Activated naive CD4-positive, alpha-beta T cell treated with Interleukin-2 at 50 U/mL for 16 hours (primary cell): ENCODE measurements at regions not wholly inside any gene's neighbourhood (a gene's known extent, or its start where the extent isn't known, plus 50 kb on each side); places are given as distances from the start of the nearest gene placed in this dataset.

Source experiments
- DNase-seq: peaks from one replicate; pipeline ENCODE4 v3.0.0-alpha.2; 2020

DNA sequence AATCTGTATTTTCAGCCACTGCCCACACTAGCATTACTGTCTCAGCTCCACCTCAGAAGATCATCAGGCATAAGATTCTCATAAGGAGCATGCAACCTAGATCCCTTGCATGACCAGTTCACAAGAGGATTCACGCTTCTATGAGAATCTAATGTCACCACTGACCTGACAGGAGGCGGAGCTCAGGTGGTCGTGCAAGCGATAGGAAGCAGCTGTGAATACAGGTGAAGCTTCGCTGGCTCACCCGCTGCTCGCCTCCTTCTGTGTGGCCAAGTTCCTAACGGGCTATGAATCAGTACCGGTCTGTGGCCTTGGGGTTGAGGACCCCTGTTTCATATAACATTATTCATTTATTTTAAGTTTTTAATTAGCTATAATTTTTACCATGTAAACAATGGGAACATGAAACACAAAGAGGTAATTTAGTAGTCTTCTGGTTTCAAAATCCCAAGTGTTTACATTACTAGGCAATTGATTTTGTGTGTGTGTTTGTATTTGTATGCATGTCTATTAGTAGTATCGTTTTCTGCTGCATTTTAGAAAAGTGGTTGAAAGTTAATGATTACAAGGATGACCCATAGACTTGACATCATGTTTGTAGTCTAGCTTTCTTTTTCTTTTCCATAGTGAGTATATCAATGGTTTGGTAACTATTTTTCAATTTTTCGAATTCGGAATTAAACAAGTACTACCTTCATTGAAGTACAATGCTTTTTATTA lies 159.4 kb downstream of the TENT4A start:
- DNase-seq, result no peak

DNA sequence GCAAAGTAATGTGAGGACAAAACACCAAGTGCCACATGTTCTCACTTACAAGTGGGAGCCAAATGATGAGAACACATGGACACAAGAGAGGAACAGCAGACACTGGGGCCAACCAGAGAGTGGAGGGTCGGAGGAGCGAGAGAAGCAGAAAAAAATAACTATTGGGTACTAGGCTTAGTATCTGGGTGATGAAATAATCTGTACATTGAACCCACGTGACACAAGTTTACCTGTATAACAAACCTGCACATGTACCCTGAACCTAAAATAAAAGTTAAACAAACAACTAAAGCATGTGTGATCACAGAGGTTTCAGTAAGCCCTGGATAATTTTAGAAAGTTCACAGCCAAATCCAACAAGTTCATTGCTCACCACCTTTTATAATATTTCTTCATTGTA lies 160.1 kb downstream of the TENT4A start:
- DNase-seq, result no peak

DNA sequence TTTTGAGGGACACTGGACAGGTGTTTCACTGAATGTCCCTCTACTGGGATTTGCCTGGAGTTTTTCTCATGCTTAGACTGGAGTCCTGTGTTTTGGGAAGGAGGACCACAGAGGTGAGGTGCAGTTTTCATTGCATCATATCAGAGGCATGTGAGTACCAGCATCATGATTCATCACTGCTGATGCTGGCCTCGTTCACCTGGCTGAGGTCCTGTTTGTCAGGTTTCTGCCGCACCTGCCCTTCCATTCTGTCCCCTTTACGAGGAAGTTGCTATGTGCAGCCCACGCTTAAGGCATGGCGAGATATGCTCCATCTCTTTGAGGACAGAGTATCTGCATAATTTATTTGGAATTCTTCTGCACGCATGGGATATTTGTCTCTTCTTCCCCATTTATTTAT lies 162.1 kb downstream of the TENT4A start:
- DNase-seq, result no peak

DNA sequence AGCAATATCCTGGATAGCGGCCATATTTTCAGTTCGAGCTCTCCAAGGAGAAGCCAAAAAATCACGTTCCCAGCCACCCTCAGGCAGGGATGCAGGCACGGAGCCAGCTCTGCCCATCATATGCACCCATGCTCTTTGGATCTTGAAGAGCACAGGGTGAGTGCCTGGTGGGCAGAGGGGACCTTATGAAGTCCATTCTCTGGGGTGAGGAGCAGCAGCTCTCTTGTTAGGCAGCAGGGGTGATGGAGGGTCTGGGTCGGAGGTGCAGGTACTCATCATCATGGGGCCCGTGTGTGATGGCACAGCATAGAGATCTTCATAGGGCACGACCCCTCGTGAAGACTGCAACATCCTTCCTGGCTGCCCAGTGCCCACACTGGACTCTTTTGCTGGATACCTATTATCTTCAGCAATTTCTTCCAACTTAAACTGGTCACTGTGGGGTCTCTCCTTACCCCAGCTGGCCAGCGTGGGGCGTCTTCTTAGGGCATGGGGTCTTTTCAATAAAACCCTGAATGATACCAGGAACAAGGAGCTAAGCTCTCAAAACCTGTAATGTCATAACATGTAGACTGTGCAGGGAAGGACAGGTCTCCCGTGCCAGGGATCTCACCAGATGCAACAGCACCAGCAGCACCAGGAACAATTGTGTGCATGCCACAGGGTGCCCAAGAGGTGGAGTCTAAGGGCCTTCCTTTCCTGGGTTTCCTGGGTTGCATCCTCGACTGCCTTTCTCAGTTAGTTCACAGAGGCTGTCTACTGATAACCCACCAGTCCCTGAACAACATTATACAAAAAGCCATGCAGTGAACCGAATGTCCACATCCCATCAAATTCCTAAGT lies 165.0 kb downstream of the TENT4A start:
- DNase-seq, result no peak

DNA sequence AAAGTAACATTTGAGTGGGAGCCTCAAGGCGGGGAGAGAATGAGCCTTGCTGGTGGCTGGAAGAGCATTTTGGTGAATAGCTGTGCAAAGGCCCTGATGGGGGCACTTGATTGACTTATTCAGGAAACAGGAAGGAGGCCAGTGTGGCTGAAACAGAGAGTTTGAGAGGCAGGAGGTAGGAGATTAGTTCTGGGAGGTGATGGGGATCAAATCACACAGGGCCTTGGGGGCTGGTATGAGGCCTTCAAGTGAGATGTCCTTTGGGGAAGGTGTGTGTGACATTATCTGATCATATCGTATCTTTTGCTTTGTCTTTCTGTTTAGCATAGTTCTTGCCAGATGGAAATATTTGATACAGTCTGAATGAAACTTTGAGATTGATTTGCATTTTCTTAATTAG lies 172.3 kb downstream of the TENT4A start:
- no peak for DNase-seq

DNA sequence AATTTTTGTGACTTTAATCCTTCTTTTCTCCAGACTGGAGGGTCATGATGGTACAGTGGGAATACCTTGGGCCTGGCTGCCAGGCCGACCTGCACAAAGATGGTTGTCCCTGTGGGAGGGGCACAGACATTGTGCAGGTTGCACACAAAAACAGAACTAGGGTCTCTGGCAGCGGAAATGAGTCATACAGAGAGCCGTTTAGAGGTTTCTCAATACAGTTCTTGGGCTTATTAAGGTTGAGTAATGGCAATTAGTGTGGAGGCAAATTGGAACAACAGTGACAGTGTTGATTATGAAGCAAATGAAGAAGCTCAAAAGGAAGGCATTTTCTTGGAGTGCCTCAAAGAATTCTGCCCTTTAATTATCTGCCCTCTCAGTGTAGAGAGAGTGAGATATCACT lies 173.6 kb downstream of the TENT4A start:
- no peak for DNase-seq

DNA sequence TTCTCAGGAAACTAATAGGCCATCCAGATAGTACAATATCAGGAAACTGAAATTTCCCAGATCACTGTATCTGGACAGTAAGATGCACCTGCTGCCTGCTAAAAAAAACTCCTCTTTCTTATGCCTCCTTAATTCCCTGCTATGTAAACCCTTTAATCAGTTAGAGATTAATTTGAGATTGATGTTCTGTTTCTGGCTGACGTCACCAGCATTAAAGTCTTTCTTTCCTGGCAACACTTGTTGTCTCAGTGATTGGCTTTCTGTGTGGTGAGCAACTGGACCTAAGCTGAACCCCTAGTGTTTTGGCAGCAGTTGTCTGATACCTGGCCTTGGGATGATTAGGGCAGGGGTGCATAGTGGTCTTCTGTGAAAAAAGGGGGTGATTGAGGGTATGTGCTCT lies 175.8 kb downstream of the TENT4A start:
- DNase-seq, result no peak

DNA sequence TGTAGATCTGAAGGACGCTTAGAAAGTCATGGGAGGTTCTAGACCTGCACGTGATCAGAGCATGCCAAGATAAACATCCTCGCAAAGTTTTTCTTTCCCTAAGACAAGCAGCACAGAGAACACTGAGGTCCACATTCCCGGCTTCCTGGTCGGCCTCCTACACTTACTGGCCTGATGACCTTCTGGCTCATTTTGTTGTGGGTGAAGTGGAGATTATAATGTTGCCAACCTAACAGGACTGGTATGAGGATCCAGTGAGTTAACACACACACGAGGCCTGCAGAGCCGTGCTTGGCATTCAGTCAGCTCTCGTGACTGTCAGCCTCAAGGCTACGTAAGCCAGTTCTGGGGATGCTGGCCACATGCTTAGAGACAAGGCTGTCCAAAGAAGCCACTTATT lies 186.0 kb downstream of the TENT4A start:
- no peak for DNase-seq

DNA sequence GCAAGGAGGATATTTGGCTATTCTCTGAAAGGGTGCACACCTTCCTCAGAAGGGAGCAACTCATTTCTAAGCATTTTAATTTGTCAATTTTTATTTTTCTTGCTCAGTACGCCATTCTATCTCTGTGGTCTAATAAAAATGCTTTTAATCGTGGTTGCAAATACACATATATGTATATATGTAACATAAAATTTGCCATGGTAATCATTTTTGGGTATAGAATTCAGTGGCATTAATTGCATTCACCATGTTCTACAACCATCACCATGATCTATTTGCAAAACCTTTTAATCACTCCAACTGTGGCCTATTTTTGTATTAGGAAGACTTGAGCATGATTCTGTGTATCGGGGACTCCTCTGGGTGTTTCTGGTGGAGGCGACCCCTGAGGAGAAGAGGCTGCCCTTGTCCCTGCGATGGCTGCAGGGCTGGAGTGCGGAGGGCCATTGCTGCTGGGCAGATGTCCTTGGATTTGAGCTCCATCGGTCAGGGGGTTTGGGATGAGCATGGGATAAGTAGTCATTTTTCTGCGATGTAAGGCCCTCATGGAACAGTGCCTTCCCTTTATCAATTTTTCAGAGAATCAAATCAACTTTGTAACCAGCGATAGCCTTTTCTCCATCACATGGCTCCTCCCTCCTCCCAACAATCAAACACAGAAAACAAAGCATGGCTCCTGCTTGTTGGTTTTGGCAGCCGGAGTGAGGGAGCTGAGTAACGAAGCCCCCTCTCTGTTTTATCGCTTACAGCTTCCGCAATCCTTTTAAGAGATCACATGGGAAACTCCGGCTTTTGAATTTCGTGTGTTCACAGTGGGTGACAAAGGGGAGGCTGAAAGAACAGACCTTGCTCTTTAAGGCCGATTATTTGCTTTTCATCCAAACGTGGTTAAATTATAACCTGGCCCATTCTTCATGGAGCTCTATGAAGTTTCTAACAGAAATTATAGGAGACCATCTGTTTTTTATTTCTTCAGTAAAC lies 187.3 kb downstream of the TENT4A start:
- DNase-seq, result no peak

DNA sequence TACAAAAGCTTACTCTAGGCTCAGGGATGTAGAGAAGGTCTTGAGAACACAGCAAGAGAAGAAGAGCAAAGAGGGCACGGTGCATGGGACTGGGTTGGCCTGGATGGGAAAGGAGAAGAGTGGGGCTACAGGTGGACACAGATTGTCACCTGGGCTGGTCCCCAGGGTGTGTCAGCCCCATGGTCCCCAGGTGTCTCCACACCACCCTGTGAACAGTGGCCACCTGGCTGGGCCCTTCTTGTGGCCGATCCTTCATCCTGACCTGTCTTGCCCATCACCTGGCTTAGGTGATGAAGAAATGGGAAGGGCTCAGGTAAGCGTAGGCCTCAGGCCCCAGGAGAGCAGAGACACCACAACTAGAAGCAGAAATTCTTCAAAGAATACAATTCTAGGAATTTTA lies 188.9 kb downstream of the TENT4A start:
- no peak for DNase-seq

DNA sequence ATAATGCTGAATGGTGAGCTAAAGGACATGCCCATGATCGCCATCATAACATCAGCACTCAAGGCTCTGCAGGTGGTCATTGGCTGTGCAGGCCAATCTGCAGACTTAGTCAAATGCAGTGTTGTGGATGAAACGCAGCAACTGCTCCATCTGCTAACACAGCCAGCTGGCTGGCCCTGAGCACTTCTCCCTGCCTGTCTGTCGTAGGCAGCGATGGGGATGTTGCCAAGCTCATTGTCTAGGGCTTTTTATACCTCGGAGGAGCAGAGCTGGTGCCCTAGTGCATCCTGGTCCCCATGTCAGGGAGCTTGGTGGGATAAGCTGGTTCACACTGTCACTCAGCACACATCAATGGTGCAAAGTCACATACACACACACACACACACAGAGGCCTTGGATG lies 189.4 kb downstream of the TENT4A start:
- no peak for DNase-seq

DNA sequence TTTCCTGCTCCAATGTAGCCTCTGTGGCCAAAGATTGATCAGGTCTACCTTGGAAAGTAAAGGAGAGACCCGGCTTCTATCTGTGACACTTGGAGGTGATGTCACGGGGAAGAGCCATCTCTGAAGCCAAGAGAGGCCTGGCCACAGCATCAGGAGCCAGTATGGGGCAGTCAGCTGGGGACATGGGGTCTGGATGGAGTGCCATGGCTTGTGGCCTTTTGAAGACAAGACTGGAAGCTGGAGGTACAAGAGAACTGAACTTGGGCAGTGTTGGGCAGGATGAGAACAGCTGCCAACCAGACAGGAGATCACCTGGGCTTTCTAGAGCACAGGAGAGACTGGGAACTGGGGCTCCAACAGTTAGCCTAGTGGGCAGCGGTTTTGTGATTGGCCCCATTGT lies 190.7 kb downstream of the TENT4A start:
- DNase-seq, result no peak

DNA sequence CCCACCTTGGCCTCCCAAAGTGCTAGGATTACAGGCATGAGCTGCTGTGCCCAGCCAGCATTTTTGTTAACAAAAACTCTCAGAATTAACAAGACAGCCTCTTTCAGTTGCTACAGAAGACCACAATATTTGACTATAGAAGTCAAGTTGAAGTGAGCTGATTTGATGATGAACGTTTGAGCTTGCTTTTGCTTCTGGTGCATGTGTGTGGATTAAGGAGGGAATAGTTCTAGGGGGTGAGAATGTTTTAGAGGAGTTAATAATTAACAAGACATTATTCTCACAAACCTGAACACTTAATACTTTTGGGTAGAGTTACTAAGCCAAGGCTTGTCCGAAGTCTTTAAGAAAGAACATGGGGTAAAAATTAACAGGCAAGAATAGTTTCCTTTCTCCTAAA lies 191.6 kb downstream of the TENT4A start:
- DNase-seq, result no peak

DNA sequence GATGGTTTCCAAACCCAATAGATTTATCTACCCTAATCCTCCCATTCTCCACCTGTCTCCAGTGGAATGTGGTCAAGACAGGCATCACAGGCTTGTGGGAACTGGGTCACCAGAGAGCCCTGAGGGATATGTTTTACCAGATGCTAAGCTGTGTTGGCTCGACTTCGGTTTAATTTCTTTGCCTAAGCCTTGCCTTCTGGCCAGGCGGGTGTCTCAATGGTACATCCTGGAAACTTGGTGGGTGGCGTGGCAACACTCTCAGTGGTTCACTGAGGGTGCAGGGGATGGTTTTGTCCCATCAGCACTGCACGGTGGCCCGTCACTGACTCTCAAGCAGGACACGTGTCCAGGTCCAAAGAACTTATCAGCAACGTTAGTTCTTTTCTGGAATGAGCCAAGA lies 192.2 kb downstream of the TENT4A start:
- no peak for DNase-seq

DNA sequence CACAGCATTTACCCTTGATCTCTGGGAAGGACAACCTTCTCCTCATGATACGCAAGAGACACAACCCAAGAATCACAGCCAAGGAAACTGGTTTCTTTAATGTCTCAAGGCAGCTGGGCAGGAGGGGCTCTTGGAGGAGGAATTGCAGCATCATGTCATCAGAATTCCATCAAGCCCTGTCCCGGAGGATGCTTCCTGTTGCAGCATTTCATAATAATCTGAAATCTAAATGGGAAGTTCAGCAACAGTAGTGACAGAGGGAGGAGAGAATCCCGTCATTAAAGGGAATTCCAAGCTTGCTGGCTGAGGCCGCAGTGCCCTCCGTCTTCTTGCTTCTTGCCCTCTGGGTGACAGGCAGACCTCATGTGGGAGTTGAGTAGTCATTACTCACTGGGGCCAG lies 192.7 kb downstream of the TENT4A start:
- DNase-seq, result no peak

DNA sequence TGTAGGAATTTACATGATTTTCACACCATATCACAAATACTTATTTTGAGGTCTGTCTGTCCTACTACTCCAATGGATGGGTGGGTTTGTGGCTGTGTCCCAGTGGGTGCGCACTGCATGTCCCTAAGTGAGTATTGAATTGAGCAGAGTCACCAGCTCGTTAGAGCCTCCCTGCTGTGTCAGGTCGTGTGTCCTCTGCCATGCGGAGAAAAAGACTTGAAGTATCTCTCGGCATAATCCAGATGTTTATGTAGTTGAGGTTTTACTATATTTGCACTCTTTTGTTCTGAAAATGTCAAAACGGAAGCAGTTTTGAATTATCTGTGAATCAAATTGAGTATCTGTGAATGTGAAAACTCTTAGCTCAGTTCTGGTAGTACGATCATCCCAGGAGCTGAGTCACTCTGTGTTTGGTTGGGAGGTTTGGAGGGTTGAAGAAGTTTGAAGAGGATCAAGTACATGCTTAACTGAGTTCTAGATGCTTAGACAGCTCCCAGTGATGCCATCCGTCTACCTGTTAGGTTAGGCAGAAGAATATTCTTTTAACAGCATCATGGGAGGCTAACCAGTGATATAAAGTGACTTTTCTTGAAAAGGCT lies 194.2 kb downstream of the TENT4A start:
- DNase-seq, result no peak

DNA sequence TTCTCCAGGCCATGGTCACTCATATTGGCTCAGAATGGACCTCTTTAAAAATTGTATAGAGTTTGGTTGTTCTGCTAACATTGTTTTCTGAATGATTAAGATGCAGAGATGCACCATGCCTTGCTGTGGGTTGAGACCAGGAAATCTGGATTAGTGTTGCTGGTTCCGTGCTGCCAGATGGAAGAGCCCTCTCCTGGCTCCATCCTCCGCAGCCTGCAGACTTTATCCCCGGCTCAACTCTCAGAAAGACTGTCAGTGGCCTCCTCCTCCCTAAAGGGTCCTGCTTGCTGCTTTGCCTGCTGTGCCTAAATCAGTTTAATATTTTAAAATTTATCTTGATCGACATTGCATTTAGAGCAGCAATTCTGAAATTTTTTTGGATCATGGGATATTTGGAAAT lies 196.7 kb downstream of the TENT4A start:
- no peak for DNase-seq

DNA sequence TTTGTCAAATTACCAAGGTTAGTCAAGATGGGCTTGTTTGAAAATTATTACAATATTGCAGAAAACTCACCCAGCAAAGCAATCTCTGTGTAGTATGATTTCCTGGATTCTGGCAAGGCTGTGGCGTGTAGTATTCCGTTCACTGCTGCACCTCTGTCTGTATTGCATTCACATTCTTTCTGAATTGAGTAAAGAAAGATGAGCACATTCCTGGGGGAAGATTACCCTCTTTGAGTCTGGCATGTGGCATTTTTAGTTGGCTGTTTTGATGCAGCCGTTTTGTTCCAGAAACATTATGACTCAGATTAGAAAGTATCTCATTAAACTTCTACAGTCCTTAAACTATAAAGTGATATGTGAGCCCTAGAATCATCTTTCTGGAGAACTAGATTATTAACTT lies 197.7 kb downstream of the TENT4A start:
- DNase-seq, result no peak

DNA sequence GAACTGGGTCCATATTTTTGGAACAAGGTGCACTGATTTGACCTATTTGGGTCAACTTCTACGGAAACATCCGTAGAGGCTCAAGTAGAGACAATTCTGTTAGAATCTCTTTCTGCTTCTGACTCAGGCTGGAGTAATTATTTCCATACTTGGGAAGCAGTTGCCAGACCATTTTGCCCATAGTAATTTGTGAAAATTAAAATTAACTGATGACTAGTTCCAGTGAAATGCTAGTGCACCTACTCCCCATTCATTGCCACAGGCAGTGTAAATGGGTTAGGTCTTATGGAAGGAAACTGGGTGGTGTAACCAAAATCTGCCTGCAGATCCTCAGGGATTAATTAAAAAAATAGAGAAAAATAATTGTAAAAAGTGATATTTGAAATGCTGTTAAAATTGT lies 201.1 kb downstream of the TENT4A start:
- no peak for DNase-seq

DNA sequence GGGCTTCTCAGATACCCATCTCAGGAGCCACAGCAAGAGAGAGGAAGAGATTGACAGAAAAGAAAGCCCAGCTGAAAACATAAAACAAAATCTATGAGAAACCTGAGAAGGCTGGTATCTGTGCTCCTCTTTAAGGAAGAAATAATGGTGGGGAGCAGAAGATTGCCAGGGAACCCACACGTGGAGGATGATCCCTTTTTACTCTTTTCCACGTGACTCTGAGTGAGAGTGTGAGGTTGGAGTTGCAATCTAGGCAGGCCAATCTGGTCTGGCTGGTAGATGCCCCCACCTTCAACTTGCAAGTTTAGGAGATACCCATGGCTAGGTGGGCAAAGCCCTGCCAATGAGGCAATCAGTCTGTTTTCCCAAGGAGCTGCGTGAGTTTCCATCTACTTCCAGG lies 202.3 kb downstream of the TENT4A start:
- no peak for DNase-seq

DNA sequence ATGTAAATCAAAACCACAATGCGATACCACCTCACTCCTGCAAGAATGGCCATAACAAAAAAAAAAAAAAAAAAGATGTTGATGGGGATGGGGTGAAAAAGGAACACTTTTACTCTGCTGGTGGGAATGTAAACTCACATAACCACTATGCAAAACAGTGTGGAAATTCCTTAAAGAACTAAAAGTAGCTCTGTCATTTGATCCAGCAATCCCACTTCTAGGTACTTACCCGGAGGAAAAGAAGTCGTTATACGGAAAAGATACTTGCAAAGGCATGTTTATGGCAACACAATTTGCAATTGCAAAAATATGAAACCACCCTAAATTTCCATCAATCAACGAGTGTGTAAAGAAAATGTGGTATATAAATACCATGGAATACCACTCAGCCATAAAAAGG lies 205.0 kb downstream of the TENT4A start:
- DNase-seq, result no peak

DNA sequence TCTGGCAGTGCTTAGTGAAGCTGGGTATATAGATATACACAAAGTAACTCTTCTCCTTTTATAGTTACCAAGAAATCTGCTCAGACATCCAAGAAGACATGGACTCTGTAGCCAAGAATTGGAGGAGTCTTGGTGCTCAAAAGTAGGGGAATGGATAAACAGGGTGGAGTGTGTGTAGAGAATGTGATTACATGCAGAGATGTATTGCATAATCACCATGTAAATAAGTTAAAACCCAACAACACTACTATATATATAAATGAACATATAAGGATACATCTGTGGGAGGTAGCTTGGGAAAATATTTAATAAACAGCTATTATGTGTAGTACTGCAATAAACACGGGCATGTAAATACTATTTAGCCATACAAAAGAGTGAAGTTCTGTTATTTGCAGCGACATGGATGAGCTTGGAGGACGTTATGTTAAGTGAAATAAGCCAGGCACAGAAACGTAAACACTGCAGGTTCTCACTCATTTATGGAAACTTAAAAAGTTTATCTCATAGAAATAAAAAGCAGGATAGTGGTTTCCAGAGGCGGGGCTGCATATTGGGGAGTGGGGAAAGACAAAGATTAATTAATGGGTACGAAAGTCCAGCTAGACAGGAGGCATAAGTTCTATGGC lies 207.5 kb downstream of the TENT4A start:
- DNase-seq, result no peak
